ENCODE measurements at regions not wholly inside any gene's neighbourhood (a gene's known extent, or its start where the extent isn't known, plus 50 kb on each side); places are given as distances from the start of the nearest gene placed in this dataset.

- no peak for TF ChIP-seq CTCF (IDR thresholded peaks at IDR 0.05; ENCODE audit: low read depth, low read length, missing input control)
- no peak for TF ChIP-seq TAF1 (conservative IDR thresholded peaks at IDR 0.05)
- no peak for TF ChIP-seq MAX (IDR thresholded peaks at IDR 0.05)
- no peak for TF ChIP-seq YY1 (IDR thresholded peaks at IDR 0.05)
- TF ChIP-seq REST (IDR thresholded peaks at IDR 0.05), result no peak
- no peak for TF ChIP-seq GABPA (IDR thresholded peaks at IDR 0.05 in 1 of 2, conservative IDR thresholded peaks at IDR 0.05 in 1 of 2)
- no peak for TF ChIP-seq NR2F2 (IDR thresholded peaks at IDR 0.05)
- TF ChIP-seq EGR1 (IDR thresholded peaks at IDR 0.05; ENCODE audit: low read depth in 2 of 2), result no peak
- TF ChIP-seq HNF4A (conservative IDR thresholded peaks at IDR 0.05), result no peak
Observed at GRCh38 chr13:34849406-34849805, 92.7 kb upstream of the NBEA start.

Data from liver (tissue), 3 donors.